Adrenal gland (tissue), 5 donors: ENCODE measurements at regions not wholly inside any gene's neighbourhood (a gene's known extent, or its start where the extent isn't known, plus 50 kb on each side); places are given as distances from the start of the nearest gene placed in this dataset.

Experiments used
- CTCF ChIP-seq, 6 experiments: fragments of 450-650 bp in 4 of 6; fragments of 200-600 bp in 2 of 6; sonication (generic) in 1 of 6; IDR thresholded peaks; 1 replicate in 5 of 6; 2 replicates in 1 of 6; pipeline versions ENCODE4 v1.5.1 to v1.8.0; 2016 to 2021; ENCODE audit warnings: antibody characterized with exemption in 6 of 6, mild to moderate bottlenecking in 2 of 6, moderate library complexity in 1 of 6
- POLR2A ChIP-seq, 2 donors: fragments of 450-650 bp; IDR thresholded peaks; one replicate each; pipeline ENCODE4 v1.6.1; 2017; ENCODE audit warnings: antibody characterized with exemption in 2 of 2, mild to moderate bottlenecking in 2 of 2, moderate library complexity in 1 of 2
- donor health status: DM: no; HTN: no; CAD: no.

- TF ChIP-seq POLR2A (IDR thresholded peaks at IDR 0.05) (no peak), CTCF (IDR thresholded peaks at IDR 0.05) (no peak)
Measured at GRCh38 chr3:182389071-182389815, 404.1 kb upstream of the ATP11B start.
